Activated CD4-positive, alpha-beta T cell treated with anti-CD3 and anti-CD28 coated beads, Interleukin-2, amount 50 U/mL, for 4 hours (primary cell): ENCODE measurements at regions not wholly inside any gene's neighbourhood (a gene's known extent, or its start where the extent isn't known, plus 50 kb on each side); places are given as distances from the start of the nearest gene placed in this dataset.

Experiments
- DNase-seq, 2 experiments: peaks; one replicate each; pipeline ENCODE4 v3.0.0-alpha.2; 2020

GRCh38 chr2:172153156-172153555, 50.5 kb upstream of the DLX2 start:
- DNase-seq, result no peak

GRCh38 chr2:172153757-172154156, 51.1 kb upstream of the DLX2 start:
- DNase-seq, result no peak

DNA sequence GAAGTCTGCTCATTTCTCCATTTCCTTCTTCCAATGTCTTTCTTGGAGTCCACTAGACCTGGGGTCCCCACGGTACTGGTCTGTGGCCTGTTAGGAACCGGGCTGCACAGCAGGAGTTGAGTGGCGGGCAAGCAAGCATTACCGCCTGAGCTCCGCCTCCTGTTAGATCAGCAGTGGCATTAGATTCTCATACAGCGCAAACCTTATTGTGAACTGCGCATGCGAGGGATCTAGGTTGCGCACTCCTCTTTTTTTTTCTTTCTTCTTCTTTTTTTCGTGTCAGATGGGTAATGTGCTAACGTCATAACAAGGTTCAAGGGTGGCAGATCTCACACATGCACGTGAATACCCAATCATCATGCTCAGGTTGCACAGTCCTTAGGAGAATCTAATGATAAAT, 53.1 kb upstream of the DLX2 start:
- no peak for DNase-seq

GRCh38 chr2:172160839-172161238, 58.1 kb upstream of the DLX2 start:
- no peak for DNase-seq

DNA sequence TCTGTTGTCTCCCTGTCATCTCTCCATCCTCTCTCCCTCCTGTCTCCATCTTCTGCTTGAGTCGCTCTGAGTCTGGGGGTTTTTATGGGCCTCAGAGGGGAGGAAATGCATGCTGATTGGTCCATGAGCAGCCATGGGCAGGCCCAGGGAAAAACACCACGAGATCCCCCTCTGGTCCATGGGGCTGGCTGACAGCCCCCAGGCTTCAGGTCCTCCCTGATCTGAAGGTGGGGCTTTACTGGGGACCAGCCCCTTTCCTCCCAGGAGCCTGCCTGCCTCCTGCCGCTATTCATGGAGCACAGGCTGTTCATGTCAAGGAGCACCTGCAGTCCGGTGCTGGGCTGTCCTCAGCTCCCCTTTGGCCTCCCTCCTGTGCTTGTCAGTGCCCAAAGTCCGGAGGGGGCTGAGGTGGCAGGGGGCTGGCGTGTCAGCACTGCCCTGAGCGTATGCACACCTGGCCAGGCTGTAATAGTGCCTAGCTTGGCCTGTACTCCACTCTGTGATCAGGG, 59.6 kb upstream of the DLX2 start:
- DNase-seq, result no peak

DNA sequence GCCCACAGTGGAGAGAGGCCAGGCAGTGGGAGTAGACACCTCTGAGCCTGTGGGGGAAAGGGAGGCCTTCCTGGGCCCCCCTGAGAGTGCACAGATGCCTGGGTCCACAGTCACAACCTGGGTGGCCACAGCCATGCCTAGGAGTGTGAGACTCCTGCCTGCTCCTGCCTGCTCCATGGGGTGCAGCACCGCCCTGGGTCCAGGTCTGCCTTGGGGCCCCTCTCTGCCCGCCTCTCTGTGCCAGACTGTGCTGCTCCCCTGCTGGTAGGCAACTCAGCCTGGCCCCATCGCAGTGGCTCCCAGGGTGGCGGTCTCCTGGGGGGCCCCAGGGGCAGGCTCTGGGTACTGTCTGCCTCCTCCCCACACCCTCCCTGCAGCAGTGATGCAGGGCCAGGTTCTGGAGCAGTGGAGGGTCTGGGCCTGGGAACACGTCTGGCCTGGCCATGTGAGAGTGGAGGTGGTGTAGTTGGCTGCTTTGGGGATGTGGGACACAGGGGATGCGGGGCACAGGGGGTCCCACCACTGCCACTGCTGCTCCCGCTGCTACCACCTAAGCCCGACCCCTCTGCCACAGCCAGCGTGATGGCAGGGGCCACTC, 60.1 kb upstream of the DLX2 start:
- no peak for DNase-seq

DNA sequence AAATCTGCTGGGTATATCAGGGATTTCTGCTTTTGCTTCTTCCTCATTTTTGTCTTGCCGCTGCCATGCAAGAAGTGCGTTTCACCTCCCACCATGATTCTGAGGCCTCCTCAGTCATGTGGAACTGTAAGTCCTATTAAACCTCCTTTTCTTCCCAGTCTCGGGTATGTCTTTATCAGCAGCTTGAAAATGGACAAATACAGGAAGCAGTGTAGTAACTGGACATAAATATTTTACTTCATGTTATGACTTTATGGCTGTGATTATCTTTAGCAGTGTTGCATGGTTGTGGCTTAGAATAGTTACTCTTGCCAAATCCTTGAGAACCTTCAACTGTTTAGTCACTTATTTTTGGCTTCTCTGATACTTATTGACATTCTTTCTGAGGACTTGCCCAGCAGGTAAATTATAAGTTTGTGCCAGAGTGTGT, 66.2 kb upstream of the DLX2 start:
- DNase-seq, result no peak

- no peak for DNase-seq
Measured at GRCh38 chr2:172169611-172170010, 66.9 kb upstream of the DLX2 start.

DNA sequence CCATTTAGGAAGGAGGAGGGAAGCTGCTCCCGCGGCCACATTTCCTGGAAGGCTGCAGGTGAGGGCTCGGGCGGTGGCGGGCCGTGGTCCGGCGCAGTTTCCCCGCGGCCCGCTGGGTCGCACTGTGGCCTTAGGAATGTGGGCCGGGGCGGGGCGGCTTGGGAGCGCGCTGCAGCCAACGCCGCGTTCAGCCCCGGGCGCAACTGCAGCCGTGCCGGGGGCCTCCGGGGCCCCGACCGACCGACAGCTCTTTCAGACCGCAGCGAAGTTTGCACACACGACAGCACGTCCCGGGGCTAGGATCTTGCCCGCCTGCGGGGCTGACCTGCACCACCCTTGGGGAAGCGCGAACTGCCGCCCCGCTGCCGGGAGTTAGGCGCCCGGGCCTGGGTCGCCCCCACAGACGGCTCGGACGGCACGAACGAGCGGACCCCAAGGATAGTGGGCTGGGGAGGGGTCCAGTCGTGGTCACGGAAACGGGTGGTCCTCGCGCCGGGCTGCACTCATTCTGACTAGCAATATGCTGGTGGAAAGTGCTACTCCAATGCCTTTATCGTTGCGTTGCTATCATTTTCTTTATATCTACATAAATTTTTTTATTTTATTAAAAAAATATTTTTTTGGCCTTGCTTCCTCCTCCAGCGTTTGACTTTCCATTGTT, 69.9 kb upstream of the DLX2 start:
- DNase-seq, result peak; percentile 44 to 46

GRCh38 chr2:172173174-172173706, 70.5 kb upstream of the DLX2 start:
- no peak for DNase-seq

DNA sequence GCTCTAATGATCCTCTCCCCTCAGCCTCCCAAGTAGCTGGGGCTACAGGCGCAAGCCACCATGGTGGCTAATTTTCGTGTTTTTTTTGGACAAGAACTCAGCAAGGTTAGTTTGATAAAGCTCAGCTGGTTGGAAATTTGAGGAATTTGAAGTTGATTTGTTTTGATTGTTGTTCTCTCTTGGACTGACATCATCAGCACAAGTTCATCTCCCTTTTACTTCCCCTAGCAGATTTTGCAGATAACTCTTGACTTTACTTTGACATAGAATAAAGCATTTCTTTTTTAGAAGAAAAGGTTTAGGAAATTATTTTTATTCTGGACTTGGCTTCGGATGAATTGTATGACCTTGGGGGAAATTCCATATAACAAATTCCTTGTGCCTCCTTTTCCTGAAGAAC, 74.9 kb upstream of the DLX2 start:
- DNase-seq, result no peak

DNA sequence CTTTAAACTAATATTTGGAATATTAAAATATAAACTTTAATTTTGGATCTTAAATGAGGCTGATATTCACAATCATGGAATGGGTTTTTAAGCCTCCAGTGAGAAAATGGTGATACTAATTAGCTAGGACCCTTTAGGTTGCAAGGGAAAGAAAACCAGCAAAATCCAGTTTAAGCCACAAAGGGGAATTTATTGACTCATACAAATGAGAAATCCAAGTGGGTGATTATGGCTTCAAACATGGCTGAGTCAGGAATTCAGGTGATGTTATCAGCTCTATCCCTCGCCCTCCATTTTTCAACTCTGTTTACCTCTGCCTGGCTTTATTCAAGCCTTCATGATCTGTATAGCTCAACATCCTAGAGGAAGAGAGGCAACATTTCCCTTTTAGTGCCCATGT, 75.3 kb upstream of the DLX2 start:
- no peak for DNase-seq

GRCh38 chr2:172179045-172179701, 76.5 kb upstream of the DLX2 start:
- no peak for DNase-seq

GRCh38 chr2:172181840-172182239, 79.1 kb upstream of the DLX2 start:
- no peak for DNase-seq

DNA sequence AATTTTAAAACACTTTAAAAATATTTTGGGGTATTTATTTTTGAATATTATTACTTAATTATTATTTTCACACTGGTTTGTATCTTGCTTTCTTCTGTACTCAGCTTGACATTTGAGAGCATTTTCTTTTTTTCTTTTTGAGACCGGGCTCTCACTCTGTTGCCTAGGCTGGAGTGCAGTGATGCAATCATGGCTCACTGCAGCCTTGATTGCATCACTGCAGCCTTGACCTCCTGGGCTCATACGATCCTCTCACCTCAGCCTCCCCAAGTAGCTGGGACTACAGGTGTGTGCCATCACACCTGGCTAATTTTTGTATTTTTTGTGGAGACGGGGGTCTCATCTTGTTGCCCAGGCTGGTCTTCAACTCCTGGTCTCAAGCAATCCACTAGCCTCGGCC, 79.9 kb upstream of the DLX2 start:
- no peak for DNase-seq

- DNase-seq, result no peak
Measured at GRCh38 chr2:172193331-172194089, 90.8 kb upstream of the DLX2 start.

GRCh38 chr2:172195836-172196376, 93.2 kb upstream of the DLX2 start:
- DNase-seq, result no peak

- no peak for DNase-seq
Measured at GRCh38 chr2:172196768-172197431, 94.2 kb upstream of the DLX2 start.

DNA sequence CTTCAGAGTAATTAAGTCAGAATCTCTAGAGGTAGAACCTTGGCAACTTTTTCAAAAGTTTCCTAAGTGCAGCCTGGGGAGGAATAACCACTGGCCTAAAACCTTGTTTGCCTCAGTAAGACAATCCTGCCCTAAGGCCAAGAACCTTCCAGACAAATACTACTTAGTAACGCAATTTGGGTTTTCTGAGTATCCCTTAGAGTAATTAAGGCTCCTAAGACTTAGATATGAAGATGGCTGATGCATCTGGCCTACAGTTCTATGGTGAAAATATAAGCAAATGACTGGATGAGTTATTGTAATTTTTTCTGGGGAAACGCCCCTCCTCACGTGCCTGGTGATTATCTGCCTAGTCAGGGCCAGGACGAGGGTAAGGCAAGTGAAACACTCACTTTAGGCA, 95.7 kb upstream of the DLX2 start:
- no peak for DNase-seq

DNA sequence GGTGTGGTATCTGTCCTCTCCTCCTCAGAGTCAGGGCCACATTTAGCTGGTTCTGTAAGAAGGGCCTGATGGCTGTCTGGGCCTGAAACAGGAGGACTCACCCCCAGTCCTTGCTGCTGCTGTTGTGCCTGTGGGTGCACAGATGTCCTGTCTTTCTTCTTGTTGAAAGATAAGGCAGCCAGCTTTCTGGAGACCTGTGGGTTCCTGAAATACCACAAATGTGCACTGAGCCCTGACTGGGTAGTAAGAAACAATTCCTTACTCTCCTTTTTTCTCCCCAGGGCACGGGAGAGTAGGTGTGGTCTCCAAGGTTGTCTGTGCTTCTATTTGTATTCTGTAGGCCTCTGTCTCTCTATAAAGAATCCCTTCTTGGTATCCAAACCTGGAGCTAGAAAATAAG, 96.2 kb upstream of the DLX2 start:
- no peak for DNase-seq

DNA sequence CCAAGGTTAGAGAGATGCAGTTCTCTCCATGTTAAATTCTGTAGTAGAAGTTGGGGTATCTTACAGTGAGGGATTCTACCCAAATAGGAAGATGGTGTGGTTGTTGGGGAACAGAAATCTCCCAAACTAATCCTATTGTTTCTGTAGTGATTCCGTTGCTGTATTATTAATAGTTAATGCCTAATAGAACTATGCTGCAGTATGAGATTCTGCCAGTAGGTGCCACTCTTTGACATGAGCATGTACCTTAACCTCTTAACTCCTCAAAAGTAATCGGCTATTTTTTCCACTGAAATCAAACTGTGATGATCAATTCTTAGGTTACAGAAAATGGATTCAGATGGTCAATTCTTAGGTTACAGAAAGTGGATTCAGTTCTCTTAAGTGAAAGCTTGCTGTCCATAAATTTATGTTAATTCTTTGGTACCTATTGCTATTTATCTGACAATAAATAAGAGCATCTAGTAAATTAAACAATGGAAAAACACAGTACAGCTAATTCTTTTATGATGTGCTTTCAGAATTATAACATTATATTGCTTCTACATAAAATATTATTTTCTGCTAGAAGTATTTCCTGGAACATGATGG, 97.9 kb upstream of the DLX2 start:
- DNase-seq, result peak in 1 of 2 experiments; percentile 17

DNA sequence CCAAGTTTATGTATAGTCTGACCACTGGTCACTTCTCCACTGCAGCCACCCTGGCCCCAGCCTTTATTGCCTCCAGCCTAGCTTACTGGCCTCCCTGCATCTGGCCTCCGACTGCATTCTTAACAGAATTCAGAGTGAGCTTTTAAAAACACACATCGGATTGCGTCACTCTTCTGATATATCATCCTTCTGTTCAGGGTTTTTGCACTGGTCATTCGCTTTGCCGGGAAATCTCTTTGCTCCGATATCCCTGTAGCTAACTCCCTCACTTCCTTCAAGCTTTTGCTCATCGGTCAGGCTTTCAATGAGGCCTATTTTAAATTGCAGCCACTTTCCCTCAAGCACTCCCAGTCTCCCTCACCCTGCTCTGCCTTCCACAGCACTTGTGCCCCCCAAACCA, 101.6 kb upstream of the DLX2 start:
- DNase-seq, result no peak
